ENCODE measurements at regions not wholly inside any gene's neighbourhood (a gene's known extent, or its start where the extent isn't known, plus 50 kb on each side); places are given as distances from the start of the nearest gene placed in this dataset.

- no peaks in the 10 kb centered on the region for H3K4me1 ChIP-seq
- H3K36me3 ChIP-seq = no peaks in the 10 kb centered on the region
- no peak for TF ChIP-seq CTCF (IDR thresholded peaks at IDR 0.05; ENCODE audit: borderline replicate concordance)
- peaks cover 34% of the 10 kb centered on the region for H3K27me3 ChIP-seq (ENCODE audit: low read depth)
- no peak overlapping the region for H3K4me3 ChIP-seq
- intact Hi-C loops (cut with micrococcal nuclease) = no loop called here
- H3K9me3 ChIP-seq (replicated peaks) = no peaks in the 10 kb centered on the region
- no peak overlapping the region for H3K27ac ChIP-seq (replicated peaks)
- no peak for DNase-seq
These were observed 111.9 kb upstream of the HMGA2 start for GRCh38 chr12:65712260-65713004.

GRCh38 chr12:65715961-65716360, 108.3 kb upstream of the HMGA2 start:
- intact Hi-C loops (cut with micrococcal nuclease) = no loop called here

GRCh38 chr12:65720136-65721130, 103.8 kb upstream of the HMGA2 start:
- Histone ChIP-seq H3K9me3 (replicated peaks) (no peaks in the 10 kb centered on the region), H3K4me3 (no peak overlapping the region), H3K27me3 (ENCODE audit: low read depth) (peaks cover 46% of the 10 kb centered on the region), H3K36me3 (no peaks in the 10 kb centered on the region), H3K4me1 (no peaks in the 10 kb centered on the region), H3K27ac (replicated peaks) (no peak overlapping the region)
- intact Hi-C loops (cut with micrococcal nuclease) = no loop called here
- DNase-seq = no peak
- no peak for TF ChIP-seq CTCF (IDR thresholded peaks at IDR 0.05; ENCODE audit: borderline replicate concordance)

More at GRCh38 chr12:65715961-65716360, 108.3 kb upstream of the HMGA2 start:
- TF ChIP-seq CTCF (IDR thresholded peaks at IDR 0.05; ENCODE audit: borderline replicate concordance) = no peak
- Histone ChIP-seq H3K36me3 (no peaks in the 10 kb centered on the region), H3K4me3 (no peak overlapping the region), H3K9me3 (replicated peaks) (no peaks in the 10 kb centered on the region), H3K4me1 (no peaks in the 10 kb centered on the region), H3K27me3 (ENCODE audit: low read depth) (peaks cover 20% of the 10 kb centered on the region), H3K27ac (replicated peaks) (no peak overlapping the region)
- no peak for DNase-seq

- Histone ChIP-seq H3K4me1 (no peaks in the 10 kb centered on the region), H3K4me3 (no peak overlapping the region), H3K27me3 (ENCODE audit: low read depth) (peaks cover 58% of the 10 kb centered on the region), H3K9me3 (replicated peaks) (no peaks in the 10 kb centered on the region), H3K27ac (replicated peaks) (no peak overlapping the region), H3K36me3 (no peaks in the 10 kb centered on the region)
- no peak for DNase-seq
- no peak for TF ChIP-seq CTCF (IDR thresholded peaks at IDR 0.05; ENCODE audit: borderline replicate concordance)
- intact Hi-C loops (cut with micrococcal nuclease) = no loop called here
These were observed 102.6 kb upstream of the HMGA2 start for GRCh38 chr12:65721541-65722190.

- Histone ChIP-seq H3K36me3 (no peaks in the 10 kb centered on the region), H3K4me1 (peaks cover 10% of the 10 kb centered on the region), H3K9me3 (replicated peaks) (no peaks in the 10 kb centered on the region), H3K27ac (replicated peaks) (no peak overlapping the region), H3K4me3 (no peak overlapping the region), H3K27me3 (ENCODE audit: low read depth) (peaks cover 78% of the 10 kb centered on the region)
- TF ChIP-seq CTCF (IDR thresholded peaks at IDR 0.05; ENCODE audit: borderline replicate concordance) = no peak
- intact Hi-C loops (cut with micrococcal nuclease) = no loop called here
- DNase-seq = no peak
These were observed 98.9 kb upstream of the HMGA2 start for GRCh38 chr12:65725376-65725775.

Data from left ventricle myocardium inferior (tissue), 1 donor.